GM23338 (cell line): ENCODE measurements at regions not wholly inside any gene's neighbourhood (a gene's known extent, or its start where the extent isn't known, plus 50 kb on each side); places are given as distances from the start of the nearest gene placed in this dataset.

Source experiments
- ATAC-seq: fragments of 200-7000 bp; cut with Tn5 transposase; 3 replicates; pipeline ENCODE4 v1.9.1; 2020
- DNase-seq: peaks from one replicate; pipeline ENCODE4 v3.0.0-alpha.2; 2015; ENCODE audit warnings: low spot score
- H2AFZ ChIP-seq: fragments of 200-600 bp; sonication (generic); 2 replicates; pipeline ENCODE4 v1.8.0; 2016; ENCODE audit warnings: antibody characterized with exemption, mild to moderate bottlenecking, moderate library complexity
- H3F3A ChIP-seq: fragments of 200-600 bp; sonication (generic); replicated peaks from 2 replicates; pipeline ENCODE4 v1.8.0; 2017; ENCODE audit warnings: antibody characterized with exemption, mixed run types, low read depth
- H3K27ac ChIP-seq: fragments of 200-600 bp; sonication (generic); 2 replicates; pipeline ENCODE4 v1.6.1; 2016; ENCODE audit warnings: low read depth
- H3K27me3 ChIP-seq: fragments of 200-600 bp; sonication (generic); 2 replicates; pipeline ENCODE4 v1.8.0; 2016; ENCODE audit warnings: mild to moderate bottlenecking, mixed run types, moderate library complexity; ENCODE audit not compliant: insufficient read depth
- H3K36me3 ChIP-seq: fragments of 200-600 bp; sonication (generic); 2 replicates; pipeline ENCODE4 v1.8.0; 2016; ENCODE audit warnings: mild to moderate bottlenecking; ENCODE audit not compliant: insufficient read depth
- H3K4me1 ChIP-seq: fragments of 200-600 bp; sonication (generic); 2 replicates; pipeline ENCODE4 v1.8.0; 2016; ENCODE audit warnings: mild to moderate bottlenecking, moderate library complexity; ENCODE audit not compliant: insufficient read depth
- H3K4me2 ChIP-seq: fragments of 200-600 bp; sonication (generic); 2 replicates; pipeline ENCODE4 v1.7.1; 2017; ENCODE audit warnings: mixed run types
- H3K4me3 ChIP-seq: fragments of 200-600 bp; sonication (generic); 2 replicates; pipeline ENCODE4 v1.6.1; 2016; ENCODE audit warnings: mixed run types
- H3K79me2 ChIP-seq: fragments of 200-600 bp; sonication (generic); replicated peaks from 2 replicates; pipeline ENCODE4 v1.8.0; 2017; ENCODE audit warnings: mild to moderate bottlenecking; ENCODE audit not compliant: insufficient read depth
- H3K9me2 ChIP-seq: fragments of 200-600 bp; sonication (generic); 2 replicates; pipeline ENCODE4 v1.8.0; 2017; ENCODE audit not compliant: insufficient read depth
- H4K20me1 ChIP-seq: fragments of 200-600 bp; sonication (generic); replicated peaks from 2 replicates; pipeline ENCODE4 v1.8.0; 2017; ENCODE audit warnings: mild to moderate bottlenecking; ENCODE audit not compliant: insufficient read depth
- H3K27ac Mint-ChIP-seq: 2 replicates; pipeline ENCODE4 v1.8.0; 2020; ENCODE audit warnings: inconsistent platforms, mild to moderate bottlenecking, moderate library complexity, mixed read lengths
- H3K27me3 Mint-ChIP-seq: 3 replicates; pipeline ENCODE4 v1.8.0; 2022; ENCODE audit warnings: low read depth, mild to moderate bottlenecking, moderate library complexity, mixed read lengths, inconsistent platforms; ENCODE audit not compliant: insufficient read depth, poor library complexity
- H3K36me3 Mint-ChIP-seq: 3 replicates; pipeline ENCODE4 v1.8.0; 2021; ENCODE audit warnings: low read depth, mild to moderate bottlenecking, inconsistent platforms, moderate library complexity, mixed read lengths
- H3K4me1 Mint-ChIP-seq: 3 replicates; pipeline ENCODE4 v1.8.0; 2020; ENCODE audit warnings: mild to moderate bottlenecking, inconsistent platforms, mixed read lengths
- H3K4me3 Mint-ChIP-seq: 3 replicates; pipeline ENCODE4 v1.8.0; 2021; ENCODE audit warnings: moderate library complexity, mild to moderate bottlenecking, inconsistent platforms, mixed read lengths
- H3K9me3 Mint-ChIP-seq: 3 replicates; pipeline ENCODE4 v1.8.0; 2020; ENCODE audit warnings: moderate library complexity, mild to moderate bottlenecking, inconsistent platforms, mixed read lengths
- CREB1 ChIP-seq: fragments of 250-450 bp; sonication (Bioruptor Pico); IDR thresholded peaks from 2 replicates; pipeline ENCODE4 v1.5.0; 2020; ENCODE audit warnings: low read depth, mild to moderate bottlenecking, moderate library complexity
- EZH2 ChIP-seq: fragments of 200-600 bp; sonication (generic); IDR thresholded peaks from one replicate; pipeline ENCODE4 v1.8.0; 2017; ENCODE audit warnings: antibody characterized with exemption, mild to moderate bottlenecking, low read depth; ENCODE audit not compliant: unreplicated experiment
- EZH2phosphoT487 ChIP-seq: fragments of 200-600 bp; sonication (generic); IDR thresholded peaks from one replicate; pipeline ENCODE4 v1.8.1; 2018; ENCODE audit warnings: antibody characterized with exemption; ENCODE audit not compliant: unreplicated experiment
- JUNB ChIP-seq: IDR thresholded peaks from one replicate; pipeline ENCODE4 v1.6.1; 2016; ENCODE audit warnings: antibody characterized with exemption; ENCODE audit not compliant: unreplicated experiment
- NANOG ChIP-seq: IDR thresholded peaks from 2 replicates; pipeline ENCODE4 v1.6.1; 2016; ENCODE audit warnings: antibody characterized with exemption, borderline replicate concordance
- POLR2AphosphoS5 ChIP-seq: IDR thresholded peaks from 2 replicates; pipeline ENCODE4 v1.6.1; 2016; ENCODE audit warnings: antibody characterized with exemption, low read depth
- STAT1 ChIP-seq: IDR thresholded peaks from one replicate; pipeline ENCODE4 v1.6.1; 2016; ENCODE audit warnings: antibody characterized with exemption; ENCODE audit not compliant: unreplicated experiment
- ZNF114 ChIP-seq: fragments of 250-450 bp; sonication (Bioruptor Pico); IDR thresholded peaks from 2 replicates; pipeline ENCODE4 v1.5.0; 2020; ENCODE audit warnings: mild to moderate bottlenecking, moderate library complexity
- ZNF331 ChIP-seq: fragments of 250-450 bp; sonication (Bioruptor Pico); IDR thresholded peaks from 2 replicates; pipeline ENCODE4 v1.5.0; 2020; ENCODE audit warnings: low read depth, mild to moderate bottlenecking, moderate library complexity
- TF ChIP-seq, protein P1 (sequence below): IDR thresholded peaks from 2 replicates; pipeline ENCODE4 v1.6.1; 2016; ENCODE audit warnings: antibody characterized with exemption
- TF ChIP-seq, protein P2 (sequence below), 2 experiments: fragments of 200-600 bp in 1 of 2; sonication (generic) in 1 of 2; conservative IDR thresholded peaks; 2 replicates each; pipeline versions ENCODE4 v1.5.1 to v1.6.1; 2016 to 2017; ENCODE audit warnings: antibody characterized with exemption in 2 of 2, low read depth in 2 of 2, mild to moderate bottlenecking in 2 of 2, moderate library complexity in 1 of 2
- TF ChIP-seq, protein P3 (sequence below): IDR thresholded peaks from one replicate; pipeline ENCODE4 v1.6.1; 2018; ENCODE audit warnings: antibody characterized with exemption; ENCODE audit not compliant: unreplicated experiment
- TF ChIP-seq, protein P4 (sequence below): fragments of 250-450 bp; sonication (Bioruptor Pico); IDR thresholded peaks from 2 replicates; pipeline ENCODE4 v1.5.0; 2020; ENCODE audit warnings: mild to moderate bottlenecking, moderate library complexity

DNA sequence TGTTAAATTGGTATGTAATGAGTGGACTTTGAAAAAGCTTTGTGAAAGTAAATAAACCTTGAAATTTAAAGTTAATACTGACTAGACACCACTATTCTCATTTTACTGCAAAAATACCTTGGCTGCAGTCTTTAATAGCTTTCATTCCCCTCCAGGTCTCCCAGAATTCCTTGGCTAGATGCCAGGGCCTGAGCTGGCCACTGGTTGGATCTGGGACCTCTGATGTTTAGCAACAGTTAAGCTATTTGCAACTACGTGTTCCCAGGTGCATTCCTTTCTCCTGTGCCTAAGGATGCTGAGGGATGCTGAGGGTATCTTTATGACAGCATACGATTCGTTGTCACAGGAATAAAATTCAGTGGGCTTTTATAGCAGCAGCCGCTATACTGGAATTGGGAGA is 938.7 kb downstream of the TTLL7 start:
- Histone ChIP-seq H3K4me1 (no peaks in the 10 kb centered on the region), H3K79me2 (no peaks in the 10 kb centered on the region), H2AFZ (no peak overlapping the region), H3K27ac (no peak overlapping the region), H4K20me1 (no peaks in the 10 kb centered on the region), H3F3A (no peaks in the 10 kb centered on the region), H3K27me3 (no peaks in the 10 kb centered on the region), H3K4me2 (no peak overlapping the region), H3K4me3 (no peak overlapping the region), H3K9me2 (no peaks in the 10 kb centered on the region), H3K36me3 (no peaks in the 10 kb centered on the region)
- no peaks in the 10 kb centered on the region for H3K36me3 Mint-ChIP-seq
- TF ChIP-seq EZH2phosphoT487 (no peak), ZNF114 (CRISPR knock-in tag) (no peak), STAT1 (no peak), NANOG (no peak), POLR2AphosphoS5 (no peak), CREB1 (CRISPR knock-in tag) (no peak), JUNB (no peak), EZH2 (no peak), ZNF331 (CRISPR knock-in tag) (no peak)
- TF ChIP-seq, protein P1, sequence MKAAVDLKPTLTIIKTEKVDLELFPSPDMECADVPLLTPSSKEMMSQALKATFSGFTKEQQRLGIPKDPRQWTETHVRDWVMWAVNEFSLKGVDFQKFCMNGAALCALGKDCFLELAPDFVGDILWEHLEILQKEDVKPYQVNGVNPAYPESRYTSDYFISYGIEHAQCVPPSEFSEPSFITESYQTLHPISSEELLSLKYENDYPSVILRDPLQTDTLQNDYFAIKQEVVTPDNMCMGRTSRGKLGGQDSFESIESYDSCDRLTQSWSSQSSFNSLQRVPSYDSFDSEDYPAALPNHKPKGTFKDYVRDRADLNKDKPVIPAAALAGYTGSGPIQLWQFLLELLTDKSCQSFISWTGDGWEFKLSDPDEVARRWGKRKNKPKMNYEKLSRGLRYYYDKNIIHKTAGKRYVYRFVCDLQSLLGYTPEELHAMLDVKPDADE = no peak
- TF ChIP-seq, protein P2, sequence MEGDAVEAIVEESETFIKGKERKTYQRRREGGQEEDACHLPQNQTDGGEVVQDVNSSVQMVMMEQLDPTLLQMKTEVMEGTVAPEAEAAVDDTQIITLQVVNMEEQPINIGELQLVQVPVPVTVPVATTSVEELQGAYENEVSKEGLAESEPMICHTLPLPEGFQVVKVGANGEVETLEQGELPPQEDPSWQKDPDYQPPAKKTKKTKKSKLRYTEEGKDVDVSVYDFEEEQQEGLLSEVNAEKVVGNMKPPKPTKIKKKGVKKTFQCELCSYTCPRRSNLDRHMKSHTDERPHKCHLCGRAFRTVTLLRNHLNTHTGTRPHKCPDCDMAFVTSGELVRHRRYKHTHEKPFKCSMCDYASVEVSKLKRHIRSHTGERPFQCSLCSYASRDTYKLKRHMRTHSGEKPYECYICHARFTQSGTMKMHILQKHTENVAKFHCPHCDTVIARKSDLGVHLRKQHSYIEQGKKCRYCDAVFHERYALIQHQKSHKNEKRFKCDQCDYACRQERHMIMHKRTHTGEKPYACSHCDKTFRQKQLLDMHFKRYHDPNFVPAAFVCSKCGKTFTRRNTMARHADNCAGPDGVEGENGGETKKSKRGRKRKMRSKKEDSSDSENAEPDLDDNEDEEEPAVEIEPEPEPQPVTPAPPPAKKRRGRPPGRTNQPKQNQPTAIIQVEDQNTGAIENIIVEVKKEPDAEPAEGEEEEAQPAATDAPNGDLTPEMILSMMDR (conservative IDR thresholded peaks at IDR 0.05; ENCODE audit: low read depth in 2 of 2) = no peak
- TF ChIP-seq, protein P3, sequence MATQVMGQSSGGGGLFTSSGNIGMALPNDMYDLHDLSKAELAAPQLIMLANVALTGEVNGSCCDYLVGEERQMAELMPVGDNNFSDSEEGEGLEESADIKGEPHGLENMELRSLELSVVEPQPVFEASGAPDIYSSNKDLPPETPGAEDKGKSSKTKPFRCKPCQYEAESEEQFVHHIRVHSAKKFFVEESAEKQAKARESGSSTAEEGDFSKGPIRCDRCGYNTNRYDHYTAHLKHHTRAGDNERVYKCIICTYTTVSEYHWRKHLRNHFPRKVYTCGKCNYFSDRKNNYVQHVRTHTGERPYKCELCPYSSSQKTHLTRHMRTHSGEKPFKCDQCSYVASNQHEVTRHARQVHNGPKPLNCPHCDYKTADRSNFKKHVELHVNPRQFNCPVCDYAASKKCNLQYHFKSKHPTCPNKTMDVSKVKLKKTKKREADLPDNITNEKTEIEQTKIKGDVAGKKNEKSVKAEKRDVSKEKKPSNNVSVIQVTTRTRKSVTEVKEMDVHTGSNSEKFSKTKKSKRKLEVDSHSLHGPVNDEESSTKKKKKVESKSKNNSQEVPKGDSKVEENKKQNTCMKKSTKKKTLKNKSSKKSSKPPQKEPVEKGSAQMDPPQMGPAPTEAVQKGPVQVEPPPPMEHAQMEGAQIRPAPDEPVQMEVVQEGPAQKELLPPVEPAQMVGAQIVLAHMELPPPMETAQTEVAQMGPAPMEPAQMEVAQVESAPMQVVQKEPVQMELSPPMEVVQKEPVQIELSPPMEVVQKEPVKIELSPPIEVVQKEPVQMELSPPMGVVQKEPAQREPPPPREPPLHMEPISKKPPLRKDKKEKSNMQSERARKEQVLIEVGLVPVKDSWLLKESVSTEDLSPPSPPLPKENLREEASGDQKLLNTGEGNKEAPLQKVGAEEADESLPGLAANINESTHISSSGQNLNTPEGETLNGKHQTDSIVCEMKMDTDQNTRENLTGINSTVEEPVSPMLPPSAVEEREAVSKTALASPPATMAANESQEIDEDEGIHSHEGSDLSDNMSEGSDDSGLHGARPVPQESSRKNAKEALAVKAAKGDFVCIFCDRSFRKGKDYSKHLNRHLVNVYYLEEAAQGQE = no peak
- TF ChIP-seq, protein P4, sequence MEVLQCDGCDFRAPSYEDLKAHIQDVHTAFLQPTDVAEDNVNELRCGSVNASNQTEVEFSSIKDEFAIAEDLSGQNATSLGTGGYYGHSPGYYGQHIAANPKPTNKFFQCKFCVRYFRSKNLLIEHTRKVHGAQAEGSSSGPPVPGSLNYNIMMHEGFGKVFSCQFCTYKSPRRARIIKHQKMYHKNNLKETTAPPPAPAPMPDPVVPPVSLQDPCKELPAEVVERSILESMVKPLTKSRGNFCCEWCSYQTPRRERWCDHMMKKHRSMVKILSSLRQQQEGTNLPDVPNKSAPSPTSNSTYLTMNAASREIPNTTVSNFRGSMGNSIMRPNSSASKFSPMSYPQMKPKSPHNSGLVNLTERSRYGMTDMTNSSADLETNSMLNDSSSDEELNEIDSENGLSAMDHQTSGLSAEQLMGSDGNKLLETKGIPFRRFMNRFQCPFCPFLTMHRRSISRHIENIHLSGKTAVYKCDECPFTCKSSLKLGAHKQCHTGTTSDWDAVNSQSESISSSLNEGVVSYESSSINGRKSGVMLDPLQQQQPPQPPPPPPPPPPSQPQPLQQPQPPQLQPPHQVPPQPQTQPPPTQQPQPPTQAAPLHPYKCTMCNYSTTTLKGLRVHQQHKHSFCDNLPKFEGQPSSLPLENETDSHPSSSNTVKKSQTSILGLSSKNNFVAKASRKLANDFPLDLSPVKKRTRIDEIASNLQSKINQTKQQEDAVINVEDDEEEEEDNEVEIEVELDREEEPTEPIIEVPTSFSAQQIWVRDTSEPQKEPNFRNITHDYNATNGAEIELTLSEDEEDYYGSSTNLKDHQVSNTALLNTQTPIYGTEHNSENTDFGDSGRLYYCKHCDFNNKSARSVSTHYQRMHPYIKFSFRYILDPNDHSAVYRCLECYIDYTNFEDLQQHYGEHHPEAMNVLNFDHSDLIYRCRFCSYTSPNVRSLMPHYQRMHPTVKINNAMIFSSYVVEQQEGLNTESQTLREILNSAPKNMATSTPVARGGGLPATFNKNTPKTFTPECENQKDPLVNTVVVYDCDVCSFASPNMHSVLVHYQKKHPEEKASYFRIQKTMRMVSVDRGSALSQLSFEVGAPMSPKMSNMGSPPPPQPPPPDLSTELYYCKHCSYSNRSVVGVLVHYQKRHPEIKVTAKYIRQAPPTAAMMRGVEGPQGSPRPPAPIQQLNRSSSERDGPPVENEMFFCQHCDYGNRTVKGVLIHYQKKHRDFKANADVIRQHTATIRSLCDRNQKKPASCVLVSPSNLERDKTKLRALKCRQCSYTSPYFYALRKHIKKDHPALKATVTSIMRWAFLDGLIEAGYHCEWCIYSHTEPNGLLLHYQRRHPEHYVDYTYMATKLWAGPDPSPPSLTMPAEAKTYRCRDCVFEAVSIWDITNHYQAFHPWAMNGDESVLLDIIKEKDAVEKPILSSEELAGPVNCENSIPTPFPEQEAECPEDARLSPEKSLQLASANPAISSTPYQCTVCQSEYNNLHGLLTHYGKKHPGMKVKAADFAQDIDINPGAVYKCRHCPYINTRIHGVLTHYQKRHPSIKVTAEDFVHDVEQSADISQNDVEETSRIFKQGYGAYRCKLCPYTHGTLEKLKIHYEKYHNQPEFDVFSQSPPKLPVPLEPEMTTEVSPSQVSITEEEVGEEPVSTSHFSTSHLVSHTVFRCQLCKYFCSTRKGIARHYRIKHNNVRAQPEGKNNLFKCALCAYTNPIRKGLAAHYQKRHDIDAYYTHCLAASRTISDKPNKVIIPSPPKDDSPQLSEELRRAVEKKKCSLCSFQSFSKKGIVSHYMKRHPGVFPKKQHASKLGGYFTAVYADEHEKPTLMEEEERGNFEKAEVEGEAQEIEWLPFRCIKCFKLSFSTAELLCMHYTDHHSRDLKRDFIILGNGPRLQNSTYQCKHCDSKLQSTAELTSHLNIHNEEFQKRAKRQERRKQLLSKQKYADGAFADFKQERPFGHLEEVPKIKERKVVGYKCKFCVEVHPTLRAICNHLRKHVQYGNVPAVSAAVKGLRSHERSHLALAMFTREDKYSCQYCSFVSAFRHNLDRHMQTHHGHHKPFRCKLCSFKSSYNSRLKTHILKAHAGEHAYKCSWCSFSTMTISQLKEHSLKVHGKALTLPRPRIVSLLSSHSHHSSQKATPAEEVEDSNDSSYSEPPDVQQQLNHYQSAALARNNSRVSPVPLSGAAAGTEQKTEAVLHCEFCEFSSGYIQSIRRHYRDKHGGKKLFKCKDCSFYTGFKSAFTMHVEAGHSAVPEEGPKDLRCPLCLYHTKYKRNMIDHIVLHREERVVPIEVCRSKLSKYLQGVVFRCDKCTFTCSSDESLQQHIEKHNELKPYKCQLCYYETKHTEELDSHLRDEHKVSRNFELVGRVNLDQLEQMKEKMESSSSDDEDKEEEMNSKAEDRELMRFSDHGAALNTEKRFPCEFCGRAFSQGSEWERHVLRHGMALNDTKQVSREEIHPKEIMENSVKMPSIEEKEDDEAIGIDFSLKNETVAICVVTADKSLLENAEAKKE (CRISPR knock-in tag) = no peak
- no peak for DNase-seq
- no peak overlapping the region for H3K4me3 Mint-ChIP-seq
- H3K27me3 Mint-ChIP-seq = no peaks in the 10 kb centered on the region
- no peak for ATAC-seq
- H3K4me1 Mint-ChIP-seq = peaks cover 5% of the 10 kb centered on the region; the same call in 1 of the 3 replicates
- H3K9me3 Mint-ChIP-seq = no peaks in the 10 kb centered on the region
- H3K27ac Mint-ChIP-seq = no peak overlapping the region
